HepG2 (cell line): ENCODE measurements at regions not wholly inside any gene's neighbourhood (a gene's known extent, or its start where the extent isn't known, plus 50 kb on each side); places are given as distances from the start of the nearest gene placed in this dataset.
A peak's percentile ranks its signal among the peaks of the same experiment; 100 is the strongest.

ENCODE experiments used
- KAT2B ChIP-seq: fragments of 150-350 bp; IDR thresholded peaks from 2 replicates; pipeline ENCODE4 v1.6.1; 2014; ENCODE audit warnings: low read depth, low read length, borderline replicate concordance
- NFE2 ChIP-seq: sonication (generic); formaldehyde crosslinking; IDR thresholded peaks from 2 replicates; pipeline ENCODE4 v1.4.0; 2020; ENCODE audit warnings: missing genetic modification reagents
- PBX2 ChIP-seq: IDR thresholded peaks from 2 replicates; pipeline ENCODE4 v1.6.1; 2016; ENCODE audit warnings: control low read depth
- POLR2G ChIP-seq: fragments of 200-400 bp; formaldehyde crosslinking; IDR thresholded peaks from 2 replicates; pipeline ENCODE4 v1.6.1; 2018; ENCODE audit warnings: mild to moderate bottlenecking, low read depth, low read length, moderate library complexity
- SETDB1 ChIP-seq: sonication (generic); formaldehyde crosslinking; IDR thresholded peaks from 2 replicates; pipeline ENCODE4 v1.5.1; 2020; ENCODE audit warnings: missing genetic modification reagents, mild to moderate bottlenecking, borderline replicate concordance
- SOX6 ChIP-seq, 2 experiments: fragments of 450-650 bp in 1 of 2; sonication (generic) in 1 of 2; formaldehyde crosslinking in 1 of 2; IDR thresholded peaks; 2 replicates each; pipeline versions ENCODE4 v1.4.0 to v1.6.1; 2017 to 2020; ENCODE audit warnings: antibody characterized with exemption in 1 of 2, mild to moderate bottlenecking in 1 of 2, missing genetic modification reagents in 1 of 2
- TCF12 ChIP-seq, 2 experiments: fragments of 450-650 bp in 1 of 2; sonication (generic) in 1 of 2; formaldehyde crosslinking in 1 of 2; IDR thresholded peaks; 2 replicates each; pipeline versions ENCODE4 v1.6.1 to v1.8.0; 2017 to 2022; ENCODE audit warnings: antibody characterized with exemption in 1 of 2, mild to moderate bottlenecking in 1 of 2, missing genetic modification reagents in 1 of 2, moderate library complexity in 1 of 2
- THAP7 ChIP-seq: sonication (generic); formaldehyde crosslinking; IDR thresholded peaks from 2 replicates; pipeline ENCODE4 v1.8.1; 2023; ENCODE audit warnings: mild to moderate bottlenecking, missing genetic modification reagents
- THYN1 ChIP-seq: sonication (generic); formaldehyde crosslinking; IDR thresholded peaks from 2 replicates; pipeline ENCODE4 v1.8.1; 2023; ENCODE audit warnings: low read depth, mild to moderate bottlenecking, moderate library complexity, missing genetic modification reagents, borderline replicate concordance
- ZBTB49 ChIP-seq: sonication (generic); formaldehyde crosslinking; IDR thresholded peaks from 2 replicates; pipeline ENCODE4 v1.4.0; 2020; ENCODE audit warnings: missing genetic modification reagents, borderline replicate concordance
- ZNF101 ChIP-seq: sonication (generic); formaldehyde crosslinking; IDR thresholded peaks from 2 replicates; pipeline ENCODE4 v1.4.0; 2020; ENCODE audit warnings: mild to moderate bottlenecking, low read depth, missing genetic modification reagents, borderline replicate concordance
- ZNF350 ChIP-seq: sonication (generic); formaldehyde crosslinking; IDR thresholded peaks from 2 replicates; pipeline ENCODE4 v1.4.0; 2020; ENCODE audit warnings: mild to moderate bottlenecking, low read depth, missing genetic modification reagents, borderline replicate concordance
- ZNF407 ChIP-seq: sonication (generic); formaldehyde crosslinking; IDR thresholded peaks from one replicate; pipeline ENCODE4 v1.5.1; 2020; ENCODE audit warnings: mild to moderate bottlenecking, missing genetic modification reagents; ENCODE audit errors: not compliant biosample characterization
- ZNF460 ChIP-seq: sonication (generic); formaldehyde crosslinking; IDR thresholded peaks from 2 replicates; pipeline ENCODE4 v1.5.1; 2020; ENCODE audit warnings: missing genetic modification reagents, mild to moderate bottlenecking, borderline replicate concordance
- ZNF704 ChIP-seq: sonication (generic); formaldehyde crosslinking; IDR thresholded peaks from 2 replicates; pipeline ENCODE4 v1.8.1; 2023; ENCODE audit warnings: mild to moderate bottlenecking, inconsistent platforms, moderate library complexity, missing genetic modification reagents, borderline replicate concordance

GRCh38 chr3:152050903-152051302, 177.5 kb downstream of the SUCNR1 start (continued):
- TF ChIP-seq ZNF407 (CRISPR knock-in tag) = no peak
- no peak for TF ChIP-seq PBX2 (CRISPR knock-in tag)
- no peak for TF ChIP-seq THAP7
- no peak for TF ChIP-seq ZNF460 (CRISPR knock-in tag)
- no peak for TF ChIP-seq POLR2G
- TF ChIP-seq ZNF350 (CRISPR knock-in tag) = no peak
- no peak for TF ChIP-seq TCF12 (IDR thresholded peaks at IDR 0.05)
- TF ChIP-seq TCF12 (CRISPR knock-in tag; IDR thresholded peaks at IDR 0.05) = no peak
- no peak for TF ChIP-seq ZNF704 (CRISPR knock-in tag)
- no peak for TF ChIP-seq ZBTB49 (CRISPR knock-in tag)
- TF ChIP-seq SOX6 (IDR thresholded peaks at IDR 0.05) = no peak
- peak; percentile 13; the same call in 1 of the 2 replicates for TF ChIP-seq SOX6 (CRISPR knock-in tag; IDR thresholded peaks at IDR 0.05)
- no peak for TF ChIP-seq THYN1
- no peak for TF ChIP-seq KAT2B
- no peak for TF ChIP-seq SETDB1 (CRISPR knock-in tag)
- TF ChIP-seq NFE2 (CRISPR knock-in tag) = no peak
- no peak for TF ChIP-seq ZNF101 (CRISPR knock-in tag)
